ENCODE measurements at regions not wholly inside any gene's neighbourhood (a gene's known extent, or its start where the extent isn't known, plus 50 kb on each side); places are given as distances from the start of the nearest gene placed in this dataset.

GRCh38 chr2:201973305-201973928 is 60.2 kb upstream of the FZD7 start:
- TF ChIP-seq CTCF (IDR thresholded peaks at IDR 0.05) = no peak
- no peak for TF ChIP-seq EZH2 (IDR thresholded peaks at IDR 0.05)

Data from neural progenitor cell (in vitro differentiated cells).